ENCODE measurements at regions not wholly inside any gene's neighbourhood (a gene's known extent, or its start where the extent isn't known, plus 50 kb on each side); places are given as distances from the start of the nearest gene placed in this dataset.

GRCh38 chr2:57947398-57947797 lies 99.2 kb upstream of the VRK2 start:
- H3K36me3 ChIP-seq, result no peaks in the 10 kb centered on the region
- H3K4me3 ChIP-seq, result no peak overlapping the region
- no peak for DNase-seq (ENCODE audit: low spot score in 2 of 2)
- TF ChIP-seq POLR2A (IDR thresholded peaks at IDR 0.05) (no peak), EP300 (IDR thresholded peaks at IDR 0.05) (no peak)
- TF ChIP-seq, protein P1, sequence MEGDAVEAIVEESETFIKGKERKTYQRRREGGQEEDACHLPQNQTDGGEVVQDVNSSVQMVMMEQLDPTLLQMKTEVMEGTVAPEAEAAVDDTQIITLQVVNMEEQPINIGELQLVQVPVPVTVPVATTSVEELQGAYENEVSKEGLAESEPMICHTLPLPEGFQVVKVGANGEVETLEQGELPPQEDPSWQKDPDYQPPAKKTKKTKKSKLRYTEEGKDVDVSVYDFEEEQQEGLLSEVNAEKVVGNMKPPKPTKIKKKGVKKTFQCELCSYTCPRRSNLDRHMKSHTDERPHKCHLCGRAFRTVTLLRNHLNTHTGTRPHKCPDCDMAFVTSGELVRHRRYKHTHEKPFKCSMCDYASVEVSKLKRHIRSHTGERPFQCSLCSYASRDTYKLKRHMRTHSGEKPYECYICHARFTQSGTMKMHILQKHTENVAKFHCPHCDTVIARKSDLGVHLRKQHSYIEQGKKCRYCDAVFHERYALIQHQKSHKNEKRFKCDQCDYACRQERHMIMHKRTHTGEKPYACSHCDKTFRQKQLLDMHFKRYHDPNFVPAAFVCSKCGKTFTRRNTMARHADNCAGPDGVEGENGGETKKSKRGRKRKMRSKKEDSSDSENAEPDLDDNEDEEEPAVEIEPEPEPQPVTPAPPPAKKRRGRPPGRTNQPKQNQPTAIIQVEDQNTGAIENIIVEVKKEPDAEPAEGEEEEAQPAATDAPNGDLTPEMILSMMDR (IDR thresholded peaks at IDR 0.05), result no peak
- H3K27me3 ChIP-seq, result no peaks in the 10 kb centered on the region
- H3K27ac ChIP-seq, result no peak overlapping the region
- H3K4me1 ChIP-seq, result no peaks in the 10 kb centered on the region
- H3K9me3 ChIP-seq, result no peaks in the 10 kb centered on the region

GRCh38 chr2:57954020-57954419 lies 92.6 kb upstream of the VRK2 start:
- H3K27ac ChIP-seq, result no peak overlapping the region
- 93 to 97% methylated on average over 1 of the region's 1 CpG for WGBS, 2 donors
- no peak for TF ChIP-seq POLR2A (IDR thresholded peaks at IDR 0.05)
- TF ChIP-seq, protein P1 (IDR thresholded peaks at IDR 0.05), result no peak
- no peak for TF ChIP-seq EP300 (IDR thresholded peaks at IDR 0.05)

DNA sequence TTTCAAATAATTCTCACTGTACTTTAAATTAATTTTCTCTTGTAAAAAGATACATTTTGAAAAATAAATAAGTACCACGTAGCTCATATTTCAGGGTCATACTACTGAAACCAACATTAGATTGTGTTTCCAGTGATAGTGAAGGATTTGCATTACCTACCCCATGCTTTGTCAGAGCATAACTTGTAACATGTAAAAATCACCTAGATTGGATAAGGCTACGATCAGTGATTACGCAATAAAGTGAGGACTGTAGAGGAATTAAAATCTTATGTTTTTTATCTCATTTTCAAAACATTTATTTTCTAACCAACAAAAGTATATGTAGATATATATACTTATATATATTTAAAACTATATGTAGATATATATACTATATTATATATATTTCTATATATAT lies 89.4 kb upstream of the VRK2 start:
- TF ChIP-seq EP300 (IDR thresholded peaks at IDR 0.05) (no peak), POLR2A (IDR thresholded peaks at IDR 0.05) (no peak)
- TF ChIP-seq, protein P1 (IDR thresholded peaks at IDR 0.05), result no peak
- no peak overlapping the region for H3K27ac ChIP-seq
- H3K27me3 ChIP-seq, result no peaks in the 10 kb centered on the region
- 94% methylated on average over 3 of the region's 3 CpGs for WGBS, 2 donors
- DNase-seq (ENCODE audit: low spot score in 2 of 2), result no peak
- no peaks in the 10 kb centered on the region for H3K36me3 ChIP-seq
- H3K4me1 ChIP-seq, result no peaks in the 10 kb centered on the region
- H3K9me3 ChIP-seq, result no peaks in the 10 kb centered on the region
- no peak overlapping the region for H3K4me3 ChIP-seq

More at GRCh38 chr2:57954020-57954419, 92.6 kb upstream of the VRK2 start:
- DNase-seq (ENCODE audit: low spot score in 2 of 2), result no peak
- Histone ChIP-seq H3K36me3 (no peaks in the 10 kb centered on the region), H3K4me3 (no peak overlapping the region), H3K9me3 (no peaks in the 10 kb centered on the region), H3K4me1 (no peaks in the 10 kb centered on the region), H3K27me3 (no peaks in the 10 kb centered on the region)

GRCh38 chr2:57959390-57959789 lies 87.2 kb upstream of the VRK2 start:
- Histone ChIP-seq H3K27ac (no peak overlapping the region), H3K4me1 (no peaks in the 10 kb centered on the region), H3K9me3 (no peaks in the 10 kb centered on the region), H3K4me3 (no peak overlapping the region), H3K36me3 (no peaks in the 10 kb centered on the region), H3K27me3 (no peaks in the 10 kb centered on the region)
- TF ChIP-seq, protein P1 (IDR thresholded peaks at IDR 0.05), result no peak
- TF ChIP-seq EP300 (IDR thresholded peaks at IDR 0.05), result no peak
- 79 to 80% methylated on average over 7 of the region's 7 CpGs for WGBS, 2 donors
- no peak for DNase-seq (ENCODE audit: low spot score in 2 of 2)

DNA sequence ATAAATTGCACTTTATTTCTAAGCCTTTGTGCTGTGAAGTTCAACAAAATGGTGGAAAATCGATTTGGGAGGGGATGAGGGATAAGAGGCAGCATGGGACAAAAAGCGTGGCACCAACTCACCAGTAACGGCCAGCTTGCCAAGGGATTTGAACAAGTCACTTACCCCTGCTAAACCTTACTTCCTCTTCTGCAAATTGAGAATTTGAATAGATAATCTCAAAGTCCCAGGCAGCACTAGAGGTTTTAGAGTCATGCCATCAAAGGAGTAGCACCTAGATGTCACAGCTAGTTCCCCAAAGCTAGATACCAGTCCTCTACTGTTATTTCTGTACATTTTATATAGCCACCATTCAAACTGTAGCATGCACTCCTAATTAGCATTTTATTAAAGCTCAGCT lies 83.7 kb upstream of the VRK2 start:
- WGBS, 2 donors, result 84 to 92% methylated on average over 3 of the region's 3 CpGs
- TF ChIP-seq, protein P1 (IDR thresholded peaks at IDR 0.05), result no peak
- TF ChIP-seq EP300 (IDR thresholded peaks at IDR 0.05), result no peak
- TF ChIP-seq POLR2A (IDR thresholded peaks at IDR 0.05), result no peak
- no peak overlapping the region for H3K27ac ChIP-seq
- DNase-seq (ENCODE audit: low spot score in 2 of 2), result no peak
- H3K4me3 ChIP-seq, result no peak overlapping the region
- no peaks in the 10 kb centered on the region for H3K36me3 ChIP-seq
- H3K9me3 ChIP-seq, result no peaks in the 10 kb centered on the region
- no peaks in the 10 kb centered on the region for H3K27me3 ChIP-seq
- no peaks in the 10 kb centered on the region for H3K4me1 ChIP-seq

Measured in tibial nerve (tissue), 4 donors.